Frontal cortex (tissue), 3 donors: ENCODE measurements at regions not wholly inside any gene's neighbourhood (a gene's known extent, or its start where the extent isn't known, plus 50 kb on each side); places are given as distances from the start of the nearest gene placed in this dataset.
"Not testable (repeated sequence)": the region's sequence is repeated elsewhere in the genome, so short reads cannot be mapped to it uniquely, and the experiment has no call there.

Experiments
- DNase-seq, 2 donors: peaks; one replicate each; pipeline ENCODE4 v3.0.0; 2012; ENCODE audit warnings: low spot score in 2 of 2
- FAIRE-seq: peaks from 2 replicates; lab custom pipeline; 2012; peaks lifted over from hg19 to GRCh38; lab: Jason Lieb, UNC
- donor health status: control.
- donor health status: control.
- donor health status: control.

DNA sequence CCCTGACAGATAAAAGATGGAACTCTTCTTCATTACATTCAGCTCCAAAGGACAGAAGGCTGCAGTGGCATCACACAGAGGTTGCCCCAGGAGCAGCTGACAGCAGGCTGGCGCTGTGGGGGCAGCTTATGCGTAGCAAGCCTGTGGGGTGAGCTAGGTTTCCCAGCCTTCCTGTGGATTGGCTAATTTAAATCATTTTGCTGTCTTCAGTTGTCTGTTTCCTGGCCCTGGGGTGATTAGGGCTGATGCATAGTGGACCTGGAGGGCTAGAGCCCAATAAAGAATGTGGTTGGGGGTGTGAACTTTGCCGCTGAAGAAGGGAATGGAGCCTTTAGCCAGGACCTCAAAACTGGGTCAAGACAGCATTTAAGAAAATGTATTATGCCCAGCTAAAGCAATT is 1038.0 kb downstream of the SOCS6 start:
- DNase-seq (no peak), FAIRE-seq (no peak)

- FAIRE-seq (no peak), DNase-seq (no peak)
Measured at GRCh38 chr18:71324356-71324755, 1035.5 kb downstream of the SOCS6 start.

- FAIRE-seq (no peak), DNase-seq (no peak)
Measured at GRCh38 chr18:71322201-71322600, 1033.4 kb downstream of the SOCS6 start.

DNA sequence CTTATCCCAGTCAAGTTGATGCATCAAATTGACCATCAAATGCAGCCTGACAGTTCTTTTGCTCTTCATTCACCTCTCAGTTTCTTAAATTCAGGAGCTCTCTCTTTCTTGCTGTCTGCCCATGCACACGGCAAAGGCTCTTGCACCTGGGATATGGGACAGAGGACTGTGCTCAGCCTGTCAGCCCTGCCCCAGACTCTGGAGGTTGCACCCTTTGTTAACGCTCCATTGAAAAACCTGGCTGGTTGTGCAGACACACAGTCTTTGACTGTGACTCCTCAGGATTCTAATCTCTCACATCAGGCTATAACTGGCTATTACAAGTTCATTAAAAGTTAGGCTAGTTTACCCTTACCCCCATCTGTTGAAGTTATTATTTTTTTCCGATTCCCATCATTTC is 1032.5 kb downstream of the SOCS6 start:
- no peak for DNase-seq
- FAIRE-seq: no peak

- FAIRE-seq (no peak), DNase-seq (no peak)
Measured at GRCh38 chr18:71304856-71305255, 1016.0 kb downstream of the SOCS6 start.

DNA sequence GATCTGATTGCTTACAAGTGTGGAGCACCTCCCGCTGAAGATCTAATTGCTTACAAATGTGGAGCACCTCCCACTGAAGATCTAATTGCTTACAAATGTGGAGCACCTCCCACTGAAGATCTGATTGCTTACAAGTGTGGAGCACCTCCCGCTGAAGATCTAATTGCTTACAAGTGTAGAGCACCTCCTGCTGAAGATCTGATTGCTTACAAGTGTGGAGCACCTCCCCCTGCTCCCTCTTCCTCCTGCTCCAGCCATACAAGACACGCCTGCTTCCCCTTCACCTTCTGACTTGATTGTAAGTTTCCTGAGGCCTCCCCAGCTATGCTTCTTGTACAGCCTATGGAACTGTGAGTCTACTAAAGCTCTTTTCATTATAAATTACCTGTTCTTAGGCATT is 1014.9 kb downstream of the SOCS6 start:
- FAIRE-seq, DNase-seq: not testable (repeated sequence)

DNA sequence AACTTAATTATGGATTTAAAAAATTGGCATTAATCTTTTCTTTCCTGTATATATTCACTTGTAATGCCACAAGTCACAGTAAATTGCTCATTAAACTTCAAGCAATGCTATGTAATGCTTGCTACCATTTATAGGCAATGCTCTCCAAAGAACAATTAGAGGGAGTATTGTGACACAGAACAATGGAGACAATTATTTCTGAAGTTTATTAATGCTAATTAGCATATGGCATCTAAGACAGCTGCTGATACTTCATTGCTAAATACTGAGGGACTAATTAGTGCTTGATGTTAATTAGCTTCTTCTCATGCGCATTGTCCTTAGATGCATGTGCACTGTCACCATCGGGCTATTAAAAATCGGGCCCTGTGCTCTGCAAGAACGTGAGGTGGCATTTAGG is 1012.8 kb downstream of the SOCS6 start:
- FAIRE-seq (no peak), DNase-seq (no peak)

GRCh38 chr18:71294201-71294600 is 1005.4 kb downstream of the SOCS6 start:
- DNase-seq, FAIRE-seq: not testable (repeated sequence)

GRCh38 chr18:71293322-71293721 is 1004.5 kb downstream of the SOCS6 start:
- no peak for DNase-seq
- no peak for FAIRE-seq

GRCh38 chr18:71287268-71287667 is 998.4 kb downstream of the SOCS6 start:
- FAIRE-seq: no peak
- DNase-seq: no peak

GRCh38 chr18:71252351-71252865 is 963.6 kb downstream of the SOCS6 start:
- DNase-seq: no peak
- no peak for FAIRE-seq

GRCh38 chr18:71250191-71250590 is 961.3 kb downstream of the SOCS6 start:
- DNase-seq: no peak
- no peak for FAIRE-seq

- no peak for FAIRE-seq
- DNase-seq: no peak
Measured at GRCh38 chr18:71249791-71250190, 960.9 kb downstream of the SOCS6 start.

DNA sequence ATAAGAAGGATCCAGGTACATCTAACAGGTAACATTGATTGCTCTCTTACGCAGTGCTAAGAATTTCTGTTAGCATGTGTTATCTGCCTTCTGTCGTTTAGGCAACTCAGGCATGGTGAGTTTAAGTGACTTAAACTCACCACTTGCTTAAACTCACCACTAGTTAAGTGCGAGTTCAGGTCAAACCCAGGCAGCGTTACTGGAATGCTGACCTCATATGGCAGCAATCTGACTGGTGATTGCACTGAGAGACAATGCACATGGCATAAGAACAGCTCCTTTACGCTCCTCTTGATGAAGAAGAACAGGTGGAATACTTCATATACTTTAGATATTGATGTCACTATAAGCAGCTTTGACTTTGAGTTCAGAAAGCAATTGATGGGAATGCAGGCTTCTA is 954.1 kb downstream of the SOCS6 start:
- DNase-seq: no peak

GRCh38 chr18:71238974-71239624 is 950.3 kb downstream of the SOCS6 start:
- DNase-seq: no peak
- FAIRE-seq: no peak

More for the DNA sequence above, 954.1 kb downstream of the SOCS6 start:
- FAIRE-seq: no peak

GRCh38 chr18:71237641-71238040 is 948.8 kb downstream of the SOCS6 start:
- no peak for FAIRE-seq
- no peak for DNase-seq

GRCh38 chr18:71233177-71233576 is 944.3 kb downstream of the SOCS6 start:
- DNase-seq (no peak), FAIRE-seq (no peak)

DNA sequence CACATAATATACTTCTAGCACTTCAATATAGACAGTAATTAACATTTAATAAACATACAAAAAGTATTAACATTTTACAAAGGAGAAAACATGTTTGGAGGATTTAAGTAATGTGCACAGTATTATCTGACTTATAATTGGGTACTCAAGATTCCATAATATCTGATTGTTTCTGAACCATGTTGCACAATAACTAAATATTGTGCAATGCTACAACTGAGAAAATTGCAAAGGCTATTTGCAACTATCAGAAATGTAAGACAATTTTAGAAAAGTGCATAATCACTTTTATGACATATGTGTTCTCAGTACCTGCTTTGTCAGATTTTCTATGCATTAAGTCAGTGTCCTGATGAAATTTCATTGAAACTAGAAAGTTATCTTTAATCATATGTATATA is 934.6 kb downstream of the SOCS6 start:
- FAIRE-seq (no peak), DNase-seq (no peak)

- DNase-seq: no peak
Measured at GRCh38 chr18:71221405-71221804, 932.6 kb downstream of the SOCS6 start.

GRCh38 chr18:71212739-71213138 is 923.9 kb downstream of the SOCS6 start:
- not testable (repeated sequence) for FAIRE-seq, DNase-seq

More at GRCh38 chr18:71221405-71221804, 932.6 kb downstream of the SOCS6 start:
- no peak for FAIRE-seq

GRCh38 chr18:71212222-71212621 is 923.4 kb downstream of the SOCS6 start:
- DNase-seq: no peak
- no peak for FAIRE-seq

DNA sequence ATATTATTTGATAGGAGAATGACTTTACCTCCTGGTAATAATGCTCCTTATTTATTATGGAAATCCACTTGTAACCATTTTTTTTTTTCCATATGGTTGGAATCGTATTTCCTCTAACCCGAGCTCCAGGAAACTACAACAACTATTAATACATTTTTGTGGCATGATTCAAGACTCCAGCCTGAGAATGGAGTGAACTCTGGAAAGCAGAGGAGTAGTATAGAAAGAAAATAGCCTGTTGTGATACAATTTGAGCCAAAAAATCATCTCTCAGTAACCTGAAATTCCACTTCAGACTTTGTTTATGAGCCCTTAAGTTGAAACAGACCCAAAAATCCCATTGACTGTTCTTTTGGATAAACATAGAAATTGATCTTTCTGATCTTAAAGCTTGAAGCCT is 921.1 kb downstream of the SOCS6 start:
- DNase-seq (no peak), FAIRE-seq (no peak)
